IPS-20b (cell line): ENCODE measurements at regions not wholly inside any gene's neighbourhood (a gene's known extent, or its start where the extent isn't known, plus 50 kb on each side); places are given as distances from the start of the nearest gene placed in this dataset.

Source experiments
- H3K27ac ChIP-seq: one replicate; pipeline ENCODE4 v1.5.1; 2013; ENCODE audit warnings: low read length
- H3K27me3 ChIP-seq: 2 replicates; pipeline ENCODE4 v1.6.1; 2013; ENCODE audit warnings: mild to moderate bottlenecking, low read length, inconsistent platforms; ENCODE audit not compliant: insufficient read depth
- H3K36me3 ChIP-seq: 2 replicates; pipeline ENCODE4 v1.6.1; 2013; ENCODE audit warnings: low read depth, mild to moderate bottlenecking, inconsistent platforms, low read length, moderate library complexity; ENCODE audit not compliant: insufficient read depth
- H3K4me1 ChIP-seq: 2 replicates; pipeline ENCODE4 v1.6.1; 2013; ENCODE audit warnings: mild to moderate bottlenecking, control low read depth, inconsistent platforms, low read length, moderate library complexity; ENCODE audit not compliant: insufficient read depth
- H3K4me3 ChIP-seq: 2 replicates; pipeline ENCODE4 v1.5.1; 2013; ENCODE audit warnings: mild to moderate bottlenecking, low read length, inconsistent platforms
- H3K9ac ChIP-seq: 2 replicates; pipeline ENCODE4 v1.6.1; 2013; ENCODE audit warnings: low read depth, mild to moderate bottlenecking, inconsistent platforms, low read length, moderate library complexity
- H3K9me3 ChIP-seq: 2 replicates; pipeline ENCODE4 v1.6.1; 2013; ENCODE audit warnings: mild to moderate bottlenecking, low read depth, low read length, inconsistent platforms; ENCODE audit not compliant: insufficient read depth

- no peak overlapping the region for H3K9ac ChIP-seq
- no peaks in the 10 kb centered on the region for H3K9me3 ChIP-seq
- no peaks in the 10 kb centered on the region for H3K36me3 ChIP-seq
- H3K27me3 ChIP-seq, result peaks cover 21% of the 10 kb centered on the region
- H3K4me3 ChIP-seq, result no peak overlapping the region
- no peak overlapping the region for H3K27ac ChIP-seq
- H3K4me1 ChIP-seq, result peaks cover 19% of the 10 kb centered on the region
Observed at GRCh38 chr1:59143811-59144210, 153.1 kb upstream of the FGGY start.

GRCh38 chr1:59144959-59145358, 151.9 kb upstream of the FGGY start:
- Histone ChIP-seq H3K27ac (no peak overlapping the region), H3K9ac (no peak overlapping the region), H3K4me3 (no peak overlapping the region), H3K4me1 (peaks cover 19% of the 10 kb centered on the region), H3K36me3 (no peaks in the 10 kb centered on the region), H3K9me3 (no peaks in the 10 kb centered on the region), H3K27me3 (peaks cover 21% of the 10 kb centered on the region)

- Histone ChIP-seq H3K9me3 (no peaks in the 10 kb centered on the region), H3K27ac (no peak overlapping the region), H3K9ac (no peak overlapping the region), H3K4me1 (peaks cover 23% of the 10 kb centered on the region), H3K27me3 (peaks cover 21% of the 10 kb centered on the region), H3K36me3 (no peaks in the 10 kb centered on the region), H3K4me3 (peak overlapping the region; percentile 63; the same call in 1 of the 2 replicates)
Observed at GRCh38 chr1:59146056-59146455, 150.8 kb upstream of the FGGY start.

- Histone ChIP-seq H3K9ac (peak overlapping the region; percentile 29; the same call in 1 of the 2 replicates), H3K4me1 (peaks cover 23% of the 10 kb centered on the region), H3K27ac (no peak overlapping the region), H3K36me3 (no peaks in the 10 kb centered on the region), H3K9me3 (no peaks in the 10 kb centered on the region), H3K4me3 (peak overlapping the region; percentile 63), H3K27me3 (peaks cover 21% of the 10 kb centered on the region)
Observed at GRCh38 chr1:59146651-59147358, 150.1 kb upstream of the FGGY start.

- Histone ChIP-seq H3K4me3 (no peak overlapping the region), H3K36me3 (no peaks in the 10 kb centered on the region), H3K27me3 (peaks cover 21% of the 10 kb centered on the region), H3K27ac (no peak overlapping the region), H3K9me3 (no peaks in the 10 kb centered on the region), H3K4me1 (peaks cover 14% of the 10 kb centered on the region), H3K9ac (no peak overlapping the region)
Observed at GRCh38 chr1:59149435-59149834, 147.5 kb upstream of the FGGY start.

- Histone ChIP-seq H3K27me3 (peaks cover 21% of the 10 kb centered on the region), H3K4me1 (peaks cover 14% of the 10 kb centered on the region), H3K27ac (no peak overlapping the region), H3K36me3 (no peaks in the 10 kb centered on the region), H3K4me3 (no peak overlapping the region), H3K9ac (no peak overlapping the region), H3K9me3 (no peaks in the 10 kb centered on the region)
Observed at GRCh38 chr1:59150577-59151386, 146.1 kb upstream of the FGGY start.

GRCh38 chr1:59151387-59151761, 145.5 kb upstream of the FGGY start:
- Histone ChIP-seq H3K4me3 (no peak overlapping the region), H3K27me3 (peaks cover 17% of the 10 kb centered on the region), H3K4me1 (peaks cover 11% of the 10 kb centered on the region), H3K27ac (no peak overlapping the region), H3K36me3 (no peaks in the 10 kb centered on the region), H3K9me3 (no peaks in the 10 kb centered on the region), H3K9ac (no peak overlapping the region)

- Histone ChIP-seq H3K9me3 (no peaks in the 10 kb centered on the region), H3K4me1 (peaks cover 15% of the 10 kb centered on the region), H3K27ac (no peak overlapping the region), H3K4me3 (no peak overlapping the region), H3K27me3 (peaks cover 12% of the 10 kb centered on the region), H3K36me3 (no peaks in the 10 kb centered on the region), H3K9ac (no peak overlapping the region)
Observed at GRCh38 chr1:59151860-59152259, 145.0 kb upstream of the FGGY start.

- H3K4me1 ChIP-seq, result peaks cover 19% of the 10 kb centered on the region
- peaks cover 5% of the 10 kb centered on the region for H3K27me3 ChIP-seq
- H3K4me3 ChIP-seq, result no peak overlapping the region
- no peaks in the 10 kb centered on the region for H3K36me3 ChIP-seq
- H3K27ac ChIP-seq, result no peak overlapping the region
- H3K9ac ChIP-seq, result no peak overlapping the region
- no peaks in the 10 kb centered on the region for H3K9me3 ChIP-seq
Observed at GRCh38 chr1:59152511-59152910, 144.4 kb upstream of the FGGY start.

GRCh38 chr1:59154401-59154800, 142.5 kb upstream of the FGGY start:
- H3K4me1 ChIP-seq, result peaks cover 19% of the 10 kb centered on the region
- H3K36me3 ChIP-seq, result no peaks in the 10 kb centered on the region
- peaks cover 12% of the 10 kb centered on the region for H3K9me3 ChIP-seq
- H3K27ac ChIP-seq, result no peak overlapping the region
- no peak overlapping the region for H3K4me3 ChIP-seq
- H3K9ac ChIP-seq, result no peak overlapping the region
- no peaks in the 10 kb centered on the region for H3K27me3 ChIP-seq

- Histone ChIP-seq H3K4me1 (peaks cover 19% of the 10 kb centered on the region), H3K9ac (no peak overlapping the region), H3K9me3 (peaks cover 12% of the 10 kb centered on the region), H3K4me3 (no peak overlapping the region), H3K36me3 (no peaks in the 10 kb centered on the region), H3K27me3 (no peaks in the 10 kb centered on the region), H3K27ac (no peak overlapping the region)
Observed at GRCh38 chr1:59155351-59155750, 141.5 kb upstream of the FGGY start.

GRCh38 chr1:59156051-59156450, 140.8 kb upstream of the FGGY start:
- no peak overlapping the region for H3K4me3 ChIP-seq
- no peak overlapping the region for H3K9ac ChIP-seq
- no peaks in the 10 kb centered on the region for H3K36me3 ChIP-seq
- peaks cover 15% of the 10 kb centered on the region; the same call in 1 of the 2 replicates for H3K4me1 ChIP-seq
- no peak overlapping the region for H3K27ac ChIP-seq
- H3K27me3 ChIP-seq, result no peaks in the 10 kb centered on the region
- H3K9me3 ChIP-seq, result peaks cover 12% of the 10 kb centered on the region
